ENCODE measurements at regions not wholly inside any gene's neighbourhood (a gene's known extent, or its start where the extent isn't known, plus 50 kb on each side); places are given as distances from the start of the nearest gene placed in this dataset.

DNA sequence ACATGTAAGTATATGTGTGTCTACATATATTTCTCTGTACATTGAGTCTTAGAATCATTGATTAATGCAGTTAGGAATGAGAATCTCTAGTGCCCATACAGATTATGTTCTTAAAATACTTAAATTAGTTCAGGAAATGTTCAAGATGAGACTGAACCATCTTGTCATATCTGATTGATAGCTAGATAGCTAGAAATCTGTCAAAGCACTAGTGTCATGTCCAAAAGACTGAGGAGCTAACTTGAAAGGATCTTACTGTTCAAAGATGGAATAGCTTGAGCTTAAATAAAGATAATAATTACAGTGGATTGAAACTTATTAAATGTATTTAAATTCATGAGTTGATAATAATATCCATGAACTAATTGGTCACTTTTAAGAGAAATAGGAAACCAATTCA, 191.7 kb upstream of the TCF21 start:
- Histone ChIP-seq H3K79me2 (ENCODE audit: low read length) (no peaks in the 10 kb centered on the region), H3F3A (ENCODE audit: low read length, unreplicated experiment) (no peaks in the 10 kb centered on the region)

DNA sequence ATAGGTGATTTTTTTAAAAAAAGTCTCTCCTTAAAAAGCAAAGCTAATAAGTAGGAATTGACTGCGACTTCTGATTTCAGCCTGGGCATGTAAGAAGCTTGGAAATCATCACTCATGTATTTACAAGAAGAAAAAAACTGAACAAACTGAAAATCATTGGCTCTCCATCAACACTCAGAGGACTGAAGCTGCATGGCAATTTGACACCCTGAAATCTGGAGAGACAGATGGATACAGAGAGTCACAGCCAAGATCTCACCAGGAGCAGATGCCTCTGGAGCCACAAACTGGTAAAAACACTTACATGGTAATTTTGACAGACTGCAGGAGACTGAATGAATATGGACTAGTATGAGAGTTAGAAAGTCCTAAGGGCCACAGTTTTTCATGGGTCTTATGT, 191.2 kb upstream of the TCF21 start:
- ChIA-PET CTCF (no interaction called here), POLR2A (ENCODE audit: unreplicated experiment) (no interaction called here)
- BruUV-seq (replicated peaks) = no TSS peak
- H3K4me3 ChIP-seq (ENCODE audit: low read length) = no peak overlapping the region
- no peak for ATAC-seq
- H3K27ac ChIP-seq (ENCODE audit: low read length) = no peak overlapping the region
- DNase-seq = no peak
- H3K27me3 ChIP-seq (ENCODE audit: low read length) = no peaks in the 10 kb centered on the region
- no peaks in the 10 kb centered on the region for H3F3A ChIP-seq (ENCODE audit: low read length, unreplicated experiment)
- no peak overlapping the region for H3K9ac ChIP-seq (ENCODE audit: low read length)
- H3K4me2 ChIP-seq (ENCODE audit: low read length) = no peak overlapping the region
- no peak overlapping the region for H2AFZ ChIP-seq (ENCODE audit: low read length)
- intact Hi-C loops (cut with micrococcal nuclease) = no loop called here
- no peaks in the 10 kb centered on the region for H3K4me1 ChIP-seq (ENCODE audit: insufficient read depth, low read length)
- TF ChIP-seq EZH2phosphoT487 (IDR thresholded peaks at IDR 0.05; ENCODE audit: borderline replicate concordance, low read length) (no peak), EZH2 (IDR thresholded peaks at IDR 0.05; ENCODE audit: low read length, unreplicated experiment) (no peak)
- TF ChIP-seq, protein P1, sequence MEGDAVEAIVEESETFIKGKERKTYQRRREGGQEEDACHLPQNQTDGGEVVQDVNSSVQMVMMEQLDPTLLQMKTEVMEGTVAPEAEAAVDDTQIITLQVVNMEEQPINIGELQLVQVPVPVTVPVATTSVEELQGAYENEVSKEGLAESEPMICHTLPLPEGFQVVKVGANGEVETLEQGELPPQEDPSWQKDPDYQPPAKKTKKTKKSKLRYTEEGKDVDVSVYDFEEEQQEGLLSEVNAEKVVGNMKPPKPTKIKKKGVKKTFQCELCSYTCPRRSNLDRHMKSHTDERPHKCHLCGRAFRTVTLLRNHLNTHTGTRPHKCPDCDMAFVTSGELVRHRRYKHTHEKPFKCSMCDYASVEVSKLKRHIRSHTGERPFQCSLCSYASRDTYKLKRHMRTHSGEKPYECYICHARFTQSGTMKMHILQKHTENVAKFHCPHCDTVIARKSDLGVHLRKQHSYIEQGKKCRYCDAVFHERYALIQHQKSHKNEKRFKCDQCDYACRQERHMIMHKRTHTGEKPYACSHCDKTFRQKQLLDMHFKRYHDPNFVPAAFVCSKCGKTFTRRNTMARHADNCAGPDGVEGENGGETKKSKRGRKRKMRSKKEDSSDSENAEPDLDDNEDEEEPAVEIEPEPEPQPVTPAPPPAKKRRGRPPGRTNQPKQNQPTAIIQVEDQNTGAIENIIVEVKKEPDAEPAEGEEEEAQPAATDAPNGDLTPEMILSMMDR (conservative IDR thresholded peaks at IDR 0.05; ENCODE audit: low read depth, low read length) = no peak
- H3K9me2 ChIP-seq (replicated peaks; ENCODE audit: low read length) = no peaks in the 10 kb centered on the region
- H4K20me1 ChIP-seq (ENCODE audit: low read length) = no peaks in the 10 kb centered on the region
- H3K9me3 ChIP-seq (ENCODE audit: low read length) = no peaks in the 10 kb centered on the region
- no peaks in the 10 kb centered on the region for H3K79me2 ChIP-seq (ENCODE audit: low read length)
- no peaks in the 10 kb centered on the region for H3K36me3 ChIP-seq (ENCODE audit: low read depth, low read length)

More for the DNA sequence above, 191.7 kb upstream of the TCF21 start:
- intact Hi-C loops (cut with micrococcal nuclease) = no loop called here
- Histone ChIP-seq H3K27ac (ENCODE audit: low read length) (no peak overlapping the region), H3K36me3 (ENCODE audit: low read depth, low read length) (no peaks in the 10 kb centered on the region), H3K9me3 (ENCODE audit: low read length) (no peaks in the 10 kb centered on the region), H3K9me2 (replicated peaks; ENCODE audit: low read length) (no peaks in the 10 kb centered on the region), H3K4me2 (ENCODE audit: low read length) (no peak overlapping the region), H2AFZ (ENCODE audit: low read length) (no peak overlapping the region), H3K9ac (ENCODE audit: low read length) (no peak overlapping the region), H4K20me1 (ENCODE audit: low read length) (no peaks in the 10 kb centered on the region), H3K27me3 (ENCODE audit: low read length) (no peaks in the 10 kb centered on the region), H3K4me1 (ENCODE audit: insufficient read depth, low read length) (no peaks in the 10 kb centered on the region), H3K4me3 (ENCODE audit: low read length) (no peak overlapping the region)
- DNase-seq (no peak), ATAC-seq (no peak)
- CTCF ChIA-PET = no interaction called here
- no TSS peak for BruUV-seq (replicated peaks)
- POLR2A ChIA-PET (ENCODE audit: unreplicated experiment) = no interaction called here
- no peak for TF ChIP-seq EZH2 (IDR thresholded peaks at IDR 0.05; ENCODE audit: low read length, unreplicated experiment)
- TF ChIP-seq, protein P1 (conservative IDR thresholded peaks at IDR 0.05; ENCODE audit: low read depth, low read length) = no peak
- TF ChIP-seq EZH2phosphoT487 (IDR thresholded peaks at IDR 0.05; ENCODE audit: borderline replicate concordance, low read length) = no peak

DNA sequence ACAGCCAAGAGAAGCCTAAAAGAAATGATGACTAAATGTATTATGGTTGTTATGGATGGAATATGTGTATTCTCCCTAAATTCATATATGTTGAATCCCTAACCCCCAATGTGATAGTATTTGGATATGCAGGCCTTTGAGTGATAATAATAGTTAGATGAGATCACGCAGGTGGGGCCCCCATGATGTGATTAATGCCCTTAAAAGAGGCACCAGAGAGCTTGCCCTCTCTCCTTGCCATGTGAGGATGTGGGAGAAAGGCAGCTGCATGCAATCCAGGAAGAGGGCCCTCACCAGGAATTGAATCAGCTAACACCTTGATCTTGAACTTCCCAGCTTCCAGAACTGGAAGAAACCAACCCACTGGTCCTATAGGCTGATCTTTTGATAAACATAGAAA, 190.6 kb upstream of the TCF21 start:
- Histone ChIP-seq H3K4me1 (ENCODE audit: insufficient read depth, low read length) (no peaks in the 10 kb centered on the region), H3K4me3 (ENCODE audit: low read length) (no peak overlapping the region), H3K9me2 (replicated peaks; ENCODE audit: low read length) (no peaks in the 10 kb centered on the region), H3K27me3 (ENCODE audit: low read length) (no peaks in the 10 kb centered on the region), H3K27ac (ENCODE audit: low read length) (no peak overlapping the region), H4K20me1 (ENCODE audit: low read length) (no peaks in the 10 kb centered on the region), H3K79me2 (ENCODE audit: low read length) (no peaks in the 10 kb centered on the region), H3F3A (ENCODE audit: low read length, unreplicated experiment) (no peaks in the 10 kb centered on the region), H3K4me2 (ENCODE audit: low read length) (no peak overlapping the region), H3K9me3 (ENCODE audit: low read length) (no peaks in the 10 kb centered on the region), H3K9ac (ENCODE audit: low read length) (no peak overlapping the region), H3K36me3 (ENCODE audit: low read depth, low read length) (no peaks in the 10 kb centered on the region), H2AFZ (ENCODE audit: low read length) (no peak overlapping the region)
- POLR2A ChIA-PET (ENCODE audit: unreplicated experiment) = no interaction called here
- TF ChIP-seq EZH2phosphoT487 (IDR thresholded peaks at IDR 0.05; ENCODE audit: borderline replicate concordance, low read length) (no peak), EZH2 (IDR thresholded peaks at IDR 0.05; ENCODE audit: low read length, unreplicated experiment) (no peak)
- TF ChIP-seq, protein P1 (conservative IDR thresholded peaks at IDR 0.05; ENCODE audit: low read depth, low read length) = no peak
- intact Hi-C loops (cut with micrococcal nuclease) = no loop called here
- BruUV-seq (replicated peaks) = no TSS peak
- ATAC-seq (no peak), DNase-seq (no peak)
- CTCF ChIA-PET = no interaction called here

Data from PC-3 (cell line).